Stimulated activated memory B cell treated with anti-CD40 and anti-IgM and Interleukin-4, amounts not matched to agents 10 μg/mL and 1 μg/mL and 100 μg/mL, for 72 hours (primary cell): ENCODE measurements at regions not wholly inside any gene's neighbourhood (a gene's known extent, or its start where the extent isn't known, plus 50 kb on each side); places are given as distances from the start of the nearest gene placed in this dataset.

Source experiments
- ATAC-seq: fragments of 150-1000 bp; cut with Tn5 transposase; 2 replicates; pipeline ENCODE4 v1.10.0; 2021
- H3K27ac Mint-ChIP-seq: one replicate; pipeline ENCODE4 v1.8.0; 2022; ENCODE audit warnings: mild to moderate bottlenecking, mixed read lengths
- H3K27me3 Mint-ChIP-seq: one replicate; pipeline ENCODE4 v1.8.0; 2022; ENCODE audit warnings: mixed read lengths
- H3K36me3 Mint-ChIP-seq: one replicate; pipeline ENCODE4 v1.8.0; 2022; ENCODE audit warnings: mixed read lengths
- H3K4me1 Mint-ChIP-seq: one replicate; pipeline ENCODE4 v1.8.0; 2022; ENCODE audit warnings: mixed read lengths
- H3K4me3 Mint-ChIP-seq: one replicate; pipeline ENCODE4 v1.8.0; 2022; ENCODE audit warnings: mild to moderate bottlenecking, moderate library complexity, mixed read lengths
- H3K9me3 Mint-ChIP-seq: one replicate; pipeline ENCODE4 v1.8.0; 2022; ENCODE audit warnings: mixed read lengths

GRCh38 chr19:31402529-31403316 lies 53.5 kb upstream of the TSHZ3 start:
- Mint-ChIP-seq H3K4me1 (no peaks in the 10 kb centered on the region), H3K9me3 (peaks cover 15% of the 10 kb centered on the region), H3K27ac (no peak overlapping the region), H3K36me3 (no peaks in the 10 kb centered on the region), H3K4me3 (no peak overlapping the region), H3K27me3 (no peaks in the 10 kb centered on the region)
- ATAC-seq = no peak

GRCh38 chr19:31406106-31406505 lies 56.9 kb upstream of the TSHZ3 start:
- ATAC-seq = no peak
- H3K9me3 Mint-ChIP-seq = peaks cover 15% of the 10 kb centered on the region
- H3K4me1 Mint-ChIP-seq = no peaks in the 10 kb centered on the region
- H3K27me3 Mint-ChIP-seq = no peaks in the 10 kb centered on the region
- no peak overlapping the region for H3K27ac Mint-ChIP-seq
- no peaks in the 10 kb centered on the region for H3K36me3 Mint-ChIP-seq
- H3K4me3 Mint-ChIP-seq = no peak overlapping the region

GRCh38 chr19:31408460-31409124 lies 59.4 kb upstream of the TSHZ3 start:
- no peak for ATAC-seq
- Mint-ChIP-seq H3K27me3 (no peaks in the 10 kb centered on the region), H3K4me3 (no peak overlapping the region)

GRCh38 chr19:31413353-31413752 lies 64.1 kb upstream of the TSHZ3 start:
- Mint-ChIP-seq H3K36me3 (no peaks in the 10 kb centered on the region), H3K9me3 (no peaks in the 10 kb centered on the region), H3K4me1 (no peaks in the 10 kb centered on the region), H3K27ac (no peak overlapping the region), H3K4me3 (no peak overlapping the region), H3K27me3 (no peaks in the 10 kb centered on the region)
- no peak for ATAC-seq

More at GRCh38 chr19:31408460-31409124, 59.4 kb upstream of the TSHZ3 start:
- Mint-ChIP-seq H3K36me3 (no peaks in the 10 kb centered on the region), H3K4me1 (no peaks in the 10 kb centered on the region), H3K9me3 (peaks cover 10% of the 10 kb centered on the region), H3K27ac (no peak overlapping the region)

GRCh38 chr19:31415322-31415721 lies 66.1 kb upstream of the TSHZ3 start:
- H3K4me1 Mint-ChIP-seq = no peaks in the 10 kb centered on the region
- H3K36me3 Mint-ChIP-seq = no peaks in the 10 kb centered on the region
- ATAC-seq = no peak
- H3K4me3 Mint-ChIP-seq = no peak overlapping the region
- H3K9me3 Mint-ChIP-seq = peaks cover 3% of the 10 kb centered on the region
- H3K27me3 Mint-ChIP-seq = no peaks in the 10 kb centered on the region
- H3K27ac Mint-ChIP-seq = no peak overlapping the region

GRCh38 chr19:31416548-31416947 lies 67.3 kb upstream of the TSHZ3 start:
- Mint-ChIP-seq H3K27ac (no peak overlapping the region), H3K4me3 (no peak overlapping the region), H3K27me3 (no peaks in the 10 kb centered on the region), H3K9me3 (peaks cover 3% of the 10 kb centered on the region), H3K4me1 (no peaks in the 10 kb centered on the region), H3K36me3 (no peaks in the 10 kb centered on the region)
- no peak for ATAC-seq

GRCh38 chr19:31418055-31418454 lies 68.8 kb upstream of the TSHZ3 start:
- Mint-ChIP-seq H3K9me3 (peaks cover 3% of the 10 kb centered on the region), H3K27ac (no peak overlapping the region), H3K4me3 (no peak overlapping the region), H3K27me3 (no peaks in the 10 kb centered on the region), H3K4me1 (no peaks in the 10 kb centered on the region), H3K36me3 (no peaks in the 10 kb centered on the region)
- ATAC-seq = no peak

GRCh38 chr19:31418692-31419430 lies 69.6 kb upstream of the TSHZ3 start:
- Mint-ChIP-seq H3K9me3 (peaks cover 3% of the 10 kb centered on the region), H3K27ac (no peak overlapping the region), H3K4me1 (no peaks in the 10 kb centered on the region), H3K27me3 (no peaks in the 10 kb centered on the region), H3K4me3 (no peak overlapping the region), H3K36me3 (no peaks in the 10 kb centered on the region)
- ATAC-seq = no peak

GRCh38 chr19:31419871-31420445 lies 70.7 kb upstream of the TSHZ3 start:
- H3K4me3 Mint-ChIP-seq = no peak overlapping the region
- H3K27ac Mint-ChIP-seq = no peak overlapping the region
- H3K36me3 Mint-ChIP-seq = no peaks in the 10 kb centered on the region
- no peaks in the 10 kb centered on the region for H3K4me1 Mint-ChIP-seq
- H3K27me3 Mint-ChIP-seq = no peaks in the 10 kb centered on the region
- no peak for ATAC-seq
- peaks cover 6% of the 10 kb centered on the region for H3K9me3 Mint-ChIP-seq

GRCh38 chr19:31421082-31421481 lies 71.8 kb upstream of the TSHZ3 start:
- Mint-ChIP-seq H3K4me1 (no peaks in the 10 kb centered on the region), H3K27me3 (no peaks in the 10 kb centered on the region), H3K27ac (no peak overlapping the region), H3K9me3 (peaks cover 6% of the 10 kb centered on the region), H3K4me3 (no peak overlapping the region), H3K36me3 (no peaks in the 10 kb centered on the region)
- no peak for ATAC-seq

- Mint-ChIP-seq H3K27ac (no peak overlapping the region), H3K4me3 (no peak overlapping the region), H3K36me3 (no peaks in the 10 kb centered on the region), H3K9me3 (peaks cover 6% of the 10 kb centered on the region), H3K4me1 (no peaks in the 10 kb centered on the region), H3K27me3 (no peaks in the 10 kb centered on the region)
- no peak for ATAC-seq
Observed at GRCh38 chr19:31421856-31422255, 72.6 kb upstream of the TSHZ3 start.

- ATAC-seq = no peak
- Mint-ChIP-seq H3K27me3 (no peaks in the 10 kb centered on the region), H3K36me3 (no peaks in the 10 kb centered on the region), H3K4me3 (no peak overlapping the region), H3K4me1 (no peaks in the 10 kb centered on the region), H3K27ac (no peak overlapping the region), H3K9me3 (peaks cover 3% of the 10 kb centered on the region)
Observed at GRCh38 chr19:31423896-31424295, 74.7 kb upstream of the TSHZ3 start.

GRCh38 chr19:31424861-31425620 lies 75.8 kb upstream of the TSHZ3 start:
- no peak overlapping the region for H3K27ac Mint-ChIP-seq
- ATAC-seq = no peak
- H3K36me3 Mint-ChIP-seq = no peaks in the 10 kb centered on the region
- no peak overlapping the region for H3K4me3 Mint-ChIP-seq
- no peaks in the 10 kb centered on the region for H3K27me3 Mint-ChIP-seq
- no peaks in the 10 kb centered on the region for H3K4me1 Mint-ChIP-seq
- H3K9me3 Mint-ChIP-seq = peaks cover 3% of the 10 kb centered on the region

GRCh38 chr19:31427857-31428256 lies 78.6 kb upstream of the TSHZ3 start:
- no peaks in the 10 kb centered on the region for H3K27me3 Mint-ChIP-seq
- no peak for ATAC-seq
- H3K36me3 Mint-ChIP-seq = no peaks in the 10 kb centered on the region
- H3K9me3 Mint-ChIP-seq = peaks cover 3% of the 10 kb centered on the region
- H3K27ac Mint-ChIP-seq = no peak overlapping the region
- no peaks in the 10 kb centered on the region for H3K4me1 Mint-ChIP-seq
- no peak overlapping the region for H3K4me3 Mint-ChIP-seq

GRCh38 chr19:31430381-31430780 lies 81.1 kb upstream of the TSHZ3 start:
- Mint-ChIP-seq H3K4me3 (no peak overlapping the region), H3K9me3 (peaks cover 5% of the 10 kb centered on the region), H3K27ac (no peak overlapping the region), H3K4me1 (no peaks in the 10 kb centered on the region), H3K36me3 (no peaks in the 10 kb centered on the region), H3K27me3 (no peaks in the 10 kb centered on the region)
- ATAC-seq = no peak
